GM18951 (cell line): ENCODE measurements at regions not wholly inside any gene's neighbourhood (a gene's known extent, or its start where the extent isn't known, plus 50 kb on each side); places are given as distances from the start of the nearest gene placed in this dataset.

Experiments used
- POLR2A ChIP-seq: IDR thresholded peaks from 4 replicates; pipeline ENCODE4 v1.6.1; 2011; ENCODE audit warnings: mild to moderate bottlenecking; ENCODE audit not compliant: insufficient read length, insufficient read depth; ENCODE audit errors: extremely low read depth
- in situ Hi-C: fragments of 300-500 bp; cut with MboI; formaldehyde crosslinking; loops from one replicate; pipeline ENCODE4 v1.12.0; 2022; ENCODE audit warnings: low sequenced_read_pairs, mixed read lengths, inconsistent platforms; ENCODE audit not compliant: unreplicated experiment

- in situ Hi-C loops, result no loop called here
- no peak for TF ChIP-seq POLR2A
Measured at GRCh38 chr4:19982556-19982955, 269.1 kb upstream of the SLIT2 start.

GRCh38 chr4:19971829-19972228 is 279.9 kb upstream of the SLIT2 start:
- no peak for TF ChIP-seq POLR2A
- in situ Hi-C loops, result no loop called here

GRCh38 chr4:19969492-19969891 is 282.2 kb upstream of the SLIT2 start:
- in situ Hi-C loops, result no loop called here
- no peak for TF ChIP-seq POLR2A

- no peak for TF ChIP-seq POLR2A
- in situ Hi-C loops, result no loop called here
Measured at GRCh38 chr4:19961091-19961490, 290.6 kb upstream of the SLIT2 start.

DNA sequence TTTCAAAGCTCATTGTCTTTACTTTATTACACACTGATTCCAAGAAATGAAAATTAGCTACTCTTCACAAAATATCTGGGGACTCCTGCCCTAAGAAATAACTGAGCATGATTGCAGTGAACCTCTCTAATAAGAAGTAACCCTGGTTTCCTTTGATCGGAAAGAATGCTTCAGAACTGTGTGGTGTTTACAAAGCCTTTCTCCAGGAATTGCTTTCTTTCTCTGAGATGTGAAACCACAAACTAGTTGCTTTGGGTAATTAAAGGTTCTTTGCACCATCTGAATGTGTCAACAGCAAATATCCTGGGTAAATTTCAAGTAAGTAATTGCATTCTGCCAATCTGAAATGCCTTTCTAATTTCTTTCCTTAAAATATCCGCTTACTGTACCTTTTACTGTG is 292.9 kb upstream of the SLIT2 start:
- no peak for TF ChIP-seq POLR2A
- in situ Hi-C loops, result no loop called here

GRCh38 chr4:19947349-19947748 is 304.4 kb upstream of the SLIT2 start:
- no peak for TF ChIP-seq POLR2A
- in situ Hi-C loops, result no loop called here

DNA sequence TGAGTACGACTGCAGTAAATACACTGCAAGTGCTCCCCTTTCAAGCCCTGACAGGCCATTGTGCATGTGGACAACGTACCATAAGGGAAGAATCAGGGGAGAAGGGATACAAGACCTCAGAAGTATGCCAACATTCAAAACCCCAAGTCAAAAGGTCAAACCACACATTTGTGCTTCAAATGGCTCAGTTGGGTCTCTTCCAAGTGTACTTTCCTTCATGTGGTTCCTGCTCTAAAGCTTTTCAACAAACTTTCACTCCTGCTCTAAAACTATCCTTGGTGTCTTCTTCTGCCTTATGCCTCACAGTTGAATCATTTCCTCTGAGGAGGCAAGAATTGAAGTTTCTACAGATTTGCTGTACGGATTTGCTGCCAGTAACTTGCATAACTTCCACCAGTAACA is 305.7 kb upstream of the SLIT2 start:
- TF ChIP-seq POLR2A, result no peak
- in situ Hi-C loops, result no loop called here

DNA sequence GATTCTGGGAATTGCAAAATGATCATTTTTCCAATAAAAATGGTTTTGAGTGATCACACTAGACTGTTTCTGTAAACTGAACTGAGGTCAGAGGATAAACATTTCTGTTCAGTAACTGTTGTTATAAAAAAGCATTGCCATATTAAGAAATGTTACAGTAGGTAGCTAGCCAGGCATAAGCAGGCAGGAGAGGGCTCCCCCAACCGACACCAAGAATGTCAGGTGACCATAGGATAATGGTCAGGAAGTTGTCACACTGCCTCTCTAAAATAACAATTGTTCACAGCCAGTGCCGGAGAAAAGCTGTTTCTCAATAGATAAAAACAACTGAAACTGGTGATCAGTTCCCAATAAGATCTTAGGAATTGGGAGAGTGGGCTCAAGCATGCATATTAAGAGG is 306.2 kb upstream of the SLIT2 start:
- TF ChIP-seq POLR2A, result no peak
- in situ Hi-C loops, result no loop called here

DNA sequence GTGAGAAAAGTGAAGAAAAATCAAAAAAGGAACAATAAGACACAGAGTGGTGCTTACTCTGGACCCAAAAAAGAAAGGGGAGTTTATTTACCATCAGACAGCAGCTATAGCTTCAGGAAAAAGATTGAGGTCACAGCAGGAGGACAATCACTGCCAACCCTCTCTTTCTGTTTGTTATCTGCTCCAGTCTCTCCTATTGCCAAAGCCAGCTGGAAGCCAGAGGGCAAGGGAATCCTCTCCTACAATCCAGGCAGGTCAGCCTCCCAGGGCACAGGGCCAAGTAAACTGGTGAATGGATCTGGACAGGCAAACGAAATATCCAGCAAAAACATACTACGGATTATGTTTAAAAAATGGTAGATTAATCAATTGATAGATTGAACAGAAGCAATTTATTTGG is 306.9 kb upstream of the SLIT2 start:
- in situ Hi-C loops, result no loop called here
- no peak for TF ChIP-seq POLR2A

- in situ Hi-C loops, result no loop called here
- no peak for TF ChIP-seq POLR2A
Measured at GRCh38 chr4:19944251-19944650, 307.5 kb upstream of the SLIT2 start.

DNA sequence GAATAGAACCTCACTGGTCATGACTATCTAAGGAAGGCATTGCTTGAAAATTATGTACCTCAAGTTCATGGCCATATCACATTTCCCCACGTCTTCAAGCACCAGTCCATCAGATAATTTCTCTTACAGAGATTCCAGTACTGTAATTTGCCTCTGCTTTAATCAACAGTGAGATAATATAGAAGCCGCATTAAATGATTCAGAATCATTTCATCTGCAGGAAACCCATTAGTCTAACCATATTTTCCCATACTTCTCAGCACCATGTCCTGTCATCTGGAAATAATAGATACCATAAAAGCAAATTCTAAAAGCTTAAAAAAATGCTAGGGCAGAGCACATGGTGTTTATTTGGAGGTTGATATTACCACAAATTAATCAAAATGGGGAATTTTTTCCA is 310.3 kb upstream of the SLIT2 start:
- no peak for TF ChIP-seq POLR2A
- in situ Hi-C loops, result no loop called here

DNA sequence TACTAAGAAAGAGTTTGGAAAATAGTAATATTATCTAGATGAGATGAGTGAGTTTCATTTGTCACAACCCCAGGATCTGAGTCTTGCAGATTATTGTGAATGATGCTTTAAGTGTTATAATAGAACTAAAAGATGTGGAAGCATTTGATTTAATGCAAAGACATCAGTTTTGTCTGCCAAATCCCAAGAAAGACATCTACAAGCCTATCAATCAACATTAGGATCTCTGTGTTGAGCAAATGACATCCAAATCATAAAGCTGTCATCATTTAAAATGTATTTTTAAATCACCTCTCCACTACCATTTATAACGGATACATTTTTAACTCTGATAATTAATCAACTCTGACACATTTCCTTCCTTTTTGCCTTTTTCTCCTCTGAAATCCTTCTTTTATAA is 310.8 kb upstream of the SLIT2 start:
- TF ChIP-seq POLR2A, result no peak
- in situ Hi-C loops, result no loop called here

- TF ChIP-seq POLR2A, result no peak
- in situ Hi-C loops, result no loop called here
Measured at GRCh38 chr4:19936476-19936875, 315.2 kb upstream of the SLIT2 start.

DNA sequence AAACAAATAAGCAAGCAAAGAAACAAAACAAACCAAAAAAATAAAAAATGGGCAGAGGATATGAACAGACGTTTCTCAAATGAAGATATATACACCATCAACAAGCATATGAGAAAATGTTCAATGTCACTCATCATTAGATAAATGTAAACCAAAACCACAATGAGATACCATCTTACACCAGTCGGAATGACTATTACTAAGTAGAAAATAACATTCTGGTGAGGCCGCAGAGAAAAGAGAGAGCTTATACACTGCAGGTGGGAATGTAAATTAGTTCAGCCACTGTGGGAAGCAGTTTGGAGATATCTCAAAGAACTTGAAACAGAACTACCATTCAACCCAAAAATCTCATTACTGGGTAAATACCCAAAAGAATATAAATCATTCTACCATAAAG is 321.0 kb upstream of the SLIT2 start:
- TF ChIP-seq POLR2A, result no peak
- in situ Hi-C loops, result no loop called here

- TF ChIP-seq POLR2A, result no peak
- in situ Hi-C loops, result no loop called here
Measured at GRCh38 chr4:19927381-19927780, 324.3 kb upstream of the SLIT2 start.

DNA sequence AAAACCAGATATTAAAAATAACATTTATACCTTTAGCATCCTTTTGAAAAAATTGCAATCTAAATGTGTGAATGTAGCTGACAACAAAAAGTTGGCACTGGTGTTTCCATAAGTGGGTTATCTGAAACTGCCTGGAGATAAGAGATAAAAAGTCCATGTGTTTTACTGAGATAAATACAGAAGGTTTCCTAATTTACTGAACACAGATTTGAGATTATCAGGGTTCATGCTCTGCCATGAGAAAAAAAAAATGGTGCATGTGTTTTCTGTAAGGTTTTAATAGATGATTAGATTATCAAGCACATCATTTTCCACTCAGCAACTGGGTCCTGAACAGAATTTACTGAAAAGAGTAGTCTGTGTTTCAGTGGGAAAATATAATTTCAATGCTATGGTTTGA is 326.2 kb upstream of the SLIT2 start:
- in situ Hi-C loops, result no loop called here
- TF ChIP-seq POLR2A, result no peak

DNA sequence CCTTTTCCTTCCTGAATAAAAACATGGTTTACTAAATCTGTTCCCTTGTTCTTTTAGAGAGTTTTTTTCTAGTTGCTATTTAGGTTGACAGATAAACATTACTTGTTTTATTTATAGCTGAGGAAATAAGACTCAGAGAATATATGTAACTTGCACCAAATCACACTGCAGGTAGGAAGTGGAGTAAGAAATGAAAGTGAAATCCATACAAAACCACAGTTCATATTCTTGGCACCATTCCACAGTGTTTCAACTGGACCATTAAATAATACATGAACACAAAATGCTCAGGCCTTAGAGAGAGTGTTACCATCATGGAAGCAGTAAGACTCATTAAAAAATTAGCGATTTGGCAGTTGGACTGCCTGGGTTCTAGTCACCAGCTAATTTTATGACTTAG is 326.9 kb upstream of the SLIT2 start:
- in situ Hi-C loops, result no loop called here
- no peak for TF ChIP-seq POLR2A
